Stomach (tissue), 4 donors: ENCODE measurements at regions not wholly inside any gene's neighbourhood (a gene's known extent, or its start where the extent isn't known, plus 50 kb on each side); places are given as distances from the start of the nearest gene placed in this dataset.

Experiments used
- EP300 ChIP-seq: sonication (generic); formaldehyde crosslinking; IDR thresholded peaks from one replicate; pipeline ENCODE4 v1.6.1; 2017; ENCODE audit warnings: antibody characterized with exemption
- POLR2A ChIP-seq, 4 donors: fragments of 450-650 bp; IDR thresholded peaks; one replicate each; pipeline ENCODE4 v1.6.1; 2016; ENCODE audit warnings: antibody characterized with exemption in 4 of 4, control low read depth in 2 of 4, mild to moderate bottlenecking in 1 of 4, moderate library complexity in 1 of 4
- POLR2AphosphoS5 ChIP-seq, 3 donors: sonication (generic); formaldehyde crosslinking; IDR thresholded peaks; one replicate each; pipeline ENCODE4 v1.6.1; 2016; ENCODE audit warnings: antibody characterized with exemption in 3 of 3
- TF ChIP-seq, protein P1 (sequence below), 7 experiments: fragments of 450-650 bp in 4 of 7; fragments of 200-600 bp in 3 of 7; sonication (generic) in 3 of 7; IDR thresholded peaks; one replicate each; pipeline ENCODE4 v1.5.1; 2016 to 2019; ENCODE audit warnings: antibody characterized with exemption in 7 of 7, control low read depth in 2 of 7, mild to moderate bottlenecking in 1 of 7

DNA sequence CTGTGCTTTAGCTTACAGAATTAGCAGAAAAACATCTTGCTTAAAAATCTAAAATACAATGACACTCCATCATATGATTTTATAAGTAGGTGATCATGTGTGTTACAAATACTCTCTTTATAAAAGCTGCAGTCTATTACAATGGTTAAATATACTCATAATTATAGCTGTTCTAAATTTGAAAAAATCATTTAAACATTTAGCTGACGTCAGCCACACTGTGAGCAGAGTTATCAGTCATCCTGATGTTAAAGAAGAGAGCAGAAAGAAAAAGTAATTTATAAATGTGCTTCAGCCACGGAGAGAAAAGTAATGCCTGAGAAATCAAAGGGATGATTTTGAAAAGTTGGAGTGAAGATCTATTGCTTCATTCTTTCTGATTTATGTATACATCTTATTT, 1325.9 kb upstream of the B3GALT2 start:
- TF ChIP-seq, protein P1, sequence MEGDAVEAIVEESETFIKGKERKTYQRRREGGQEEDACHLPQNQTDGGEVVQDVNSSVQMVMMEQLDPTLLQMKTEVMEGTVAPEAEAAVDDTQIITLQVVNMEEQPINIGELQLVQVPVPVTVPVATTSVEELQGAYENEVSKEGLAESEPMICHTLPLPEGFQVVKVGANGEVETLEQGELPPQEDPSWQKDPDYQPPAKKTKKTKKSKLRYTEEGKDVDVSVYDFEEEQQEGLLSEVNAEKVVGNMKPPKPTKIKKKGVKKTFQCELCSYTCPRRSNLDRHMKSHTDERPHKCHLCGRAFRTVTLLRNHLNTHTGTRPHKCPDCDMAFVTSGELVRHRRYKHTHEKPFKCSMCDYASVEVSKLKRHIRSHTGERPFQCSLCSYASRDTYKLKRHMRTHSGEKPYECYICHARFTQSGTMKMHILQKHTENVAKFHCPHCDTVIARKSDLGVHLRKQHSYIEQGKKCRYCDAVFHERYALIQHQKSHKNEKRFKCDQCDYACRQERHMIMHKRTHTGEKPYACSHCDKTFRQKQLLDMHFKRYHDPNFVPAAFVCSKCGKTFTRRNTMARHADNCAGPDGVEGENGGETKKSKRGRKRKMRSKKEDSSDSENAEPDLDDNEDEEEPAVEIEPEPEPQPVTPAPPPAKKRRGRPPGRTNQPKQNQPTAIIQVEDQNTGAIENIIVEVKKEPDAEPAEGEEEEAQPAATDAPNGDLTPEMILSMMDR (IDR thresholded peaks at IDR 0.05) = no peak
- no peak for TF ChIP-seq POLR2A (IDR thresholded peaks at IDR 0.05)
- no peak for TF ChIP-seq EP300
- TF ChIP-seq POLR2AphosphoS5 (IDR thresholded peaks at IDR 0.05) = no peak
